ENCODE measurements at regions not wholly inside any gene's neighbourhood (a gene's known extent, or its start where the extent isn't known, plus 50 kb on each side); places are given as distances from the start of the nearest gene placed in this dataset.

GRCh38 chr13:22618002-22618401 lies 562.8 kb upstream of the SGCG start:
- TF ChIP-seq KLF16 (IDR thresholded peaks at IDR 0.05) (no peak), MAFK (IDR thresholded peaks at IDR 0.05; ENCODE audit: low read length) (no peak), CCAR2 (IDR thresholded peaks at IDR 0.05; ENCODE audit: low read depth, low read length) (no peak), TBP (optimal IDR thresholded peaks at IDR 0.05; ENCODE audit: low read depth, low read length) (no peak), CTCF (IDR thresholded peaks at IDR 0.05 in 2 of 3, conservative IDR thresholded peaks at IDR 0.05 in 1 of 3; ENCODE audit: insufficient read depth in 2 of 3, low read depth in 1 of 3, low read length in 3 of 3) (no peak), RAD21 (CRISPR knock-in tag; conservative IDR thresholded peaks at IDR 0.05 in 1 of 2, IDR thresholded peaks at IDR 0.05 in 1 of 2) (no peak)
